ENCODE measurements at regions not wholly inside any gene's neighbourhood (a gene's known extent, or its start where the extent isn't known, plus 50 kb on each side); places are given as distances from the start of the nearest gene placed in this dataset.

GRCh38 chr6:43891072-43891870 lies 121.3 kb downstream of the VEGFA start:
- TF ChIP-seq POLR2A (IDR thresholded peaks at IDR 0.05), result no peak
- TF ChIP-seq CTCF (IDR thresholded peaks at IDR 0.05 in 4 of 5, conservative IDR thresholded peaks at IDR 0.05 in 1 of 5), result no peak
